ENCODE measurements at regions not wholly inside any gene's neighbourhood (a gene's known extent, or its start where the extent isn't known, plus 50 kb on each side); places are given as distances from the start of the nearest gene placed in this dataset.

- Mint-ChIP-seq H3K9me3 (peaks cover 3% of the 10 kb centered on the region), H3K4me1 (no peaks in the 10 kb centered on the region), H3K27ac (no peak overlapping the region), H3K36me3 (ENCODE audit: low read depth) (no peaks in the 10 kb centered on the region), H3K27me3 (no peaks in the 10 kb centered on the region), H3K4me3 (no peak overlapping the region)
- no peak for ATAC-seq (replicated peaks)
These were observed 53.0 kb upstream of the ATP8B1 start for GRCh38 chr18:57856128-57856527.

- peaks cover 3% of the 10 kb centered on the region for H3K9me3 Mint-ChIP-seq
- H3K27me3 Mint-ChIP-seq, result no peaks in the 10 kb centered on the region
- no peak overlapping the region for H3K4me3 Mint-ChIP-seq
- no peaks in the 10 kb centered on the region for H3K36me3 Mint-ChIP-seq (ENCODE audit: low read depth)
- no peak for ATAC-seq (replicated peaks)
- H3K4me1 Mint-ChIP-seq, result no peaks in the 10 kb centered on the region
- H3K27ac Mint-ChIP-seq, result no peak overlapping the region
These were observed 52.4 kb upstream of the ATP8B1 start for GRCh38 chr18:57855551-57855950.

- Mint-ChIP-seq H3K4me3 (no peak overlapping the region), H3K4me1 (no peaks in the 10 kb centered on the region), H3K27ac (no peak overlapping the region), H3K9me3 (peaks cover 3% of the 10 kb centered on the region), H3K27me3 (peaks cover 3% of the 10 kb centered on the region), H3K36me3 (ENCODE audit: low read depth) (no peaks in the 10 kb centered on the region)
- ATAC-seq (replicated peaks), result no peak
These were observed 51.6 kb upstream of the ATP8B1 start for GRCh38 chr18:57854726-57855125.

DNA sequence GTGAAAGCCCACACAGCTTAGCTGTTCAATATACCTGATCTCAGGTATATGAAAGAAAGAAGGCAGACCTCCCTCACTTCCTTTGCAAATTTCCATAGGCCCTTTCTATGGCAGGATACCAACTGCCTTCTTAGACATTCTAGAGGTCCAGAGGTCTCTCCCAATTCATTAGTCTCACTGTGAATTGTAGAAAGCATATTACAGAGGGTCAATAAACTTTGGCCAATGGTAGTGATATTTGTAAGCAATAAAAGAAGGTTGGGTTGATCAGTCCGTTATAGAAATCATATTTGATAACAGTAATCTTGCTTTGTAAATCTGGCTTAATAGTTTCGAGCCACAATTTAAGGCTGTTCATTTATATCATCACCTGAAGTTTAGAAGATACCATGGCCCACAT lies 50.7 kb upstream of the ATP8B1 start:
- no peaks in the 10 kb centered on the region for H3K36me3 Mint-ChIP-seq (ENCODE audit: low read depth)
- ATAC-seq (replicated peaks), result no peak
- no peaks in the 10 kb centered on the region for H3K4me1 Mint-ChIP-seq
- no peak overlapping the region for H3K4me3 Mint-ChIP-seq
- H3K27me3 Mint-ChIP-seq, result peaks cover 7% of the 10 kb centered on the region
- H3K27ac Mint-ChIP-seq, result no peak overlapping the region
- peaks cover 3% of the 10 kb centered on the region for H3K9me3 Mint-ChIP-seq

DNA sequence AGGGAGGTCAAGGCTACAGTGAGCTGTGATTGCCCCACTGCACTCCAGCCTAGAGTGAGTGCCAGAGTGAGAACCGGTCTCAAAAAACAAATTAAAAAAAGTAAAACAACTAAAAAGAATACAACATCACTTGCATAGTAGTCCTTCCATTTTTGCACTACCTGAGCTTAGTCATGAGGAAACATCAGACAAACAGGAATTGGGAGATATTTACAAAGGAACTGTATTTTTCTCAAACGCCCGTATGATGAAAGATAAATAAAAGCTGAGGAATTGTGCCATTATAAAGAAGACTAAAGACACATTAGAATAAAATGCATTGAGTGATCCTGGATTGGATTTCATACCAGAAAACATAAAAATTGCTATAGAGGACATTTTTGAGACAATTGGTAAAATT lies 50.0 kb upstream of the ATP8B1 start:
- ATAC-seq (replicated peaks), result no peak
- H3K4me1 Mint-ChIP-seq, result no peaks in the 10 kb centered on the region

More for the DNA sequence above, 50.0 kb upstream of the ATP8B1 start:
- Mint-ChIP-seq H3K27ac (no peak overlapping the region), H3K9me3 (peaks cover 3% of the 10 kb centered on the region), H3K27me3 (peaks cover 10% of the 10 kb centered on the region), H3K36me3 (ENCODE audit: low read depth) (no peaks in the 10 kb centered on the region), H3K4me3 (no peak overlapping the region)
